ENCODE measurements at regions not wholly inside any gene's neighbourhood (a gene's known extent, or its start where the extent isn't known, plus 50 kb on each side); places are given as distances from the start of the nearest gene placed in this dataset.
"Not testable (repeated sequence)": the region's sequence is repeated elsewhere in the genome, so short reads cannot be mapped to it uniquely, and the experiment has no call there.

DNA sequence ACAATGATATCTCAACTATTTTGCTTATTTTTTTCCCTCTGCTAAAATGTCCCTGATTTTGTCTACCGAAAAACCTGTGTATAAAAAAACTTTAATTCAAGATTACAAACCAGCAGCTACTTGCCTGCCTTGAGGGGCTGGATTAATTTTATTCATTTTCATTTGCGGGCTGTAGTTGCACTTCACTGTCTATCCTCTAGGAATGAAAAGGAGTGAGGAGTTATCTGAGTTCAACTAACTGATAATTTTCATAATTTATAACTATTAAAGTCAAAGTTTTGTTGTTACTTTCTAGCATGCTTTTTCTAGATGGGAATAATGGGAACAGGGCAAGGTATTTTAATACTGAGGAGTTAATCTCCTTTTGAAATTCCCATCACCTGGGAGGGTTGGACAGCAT, 50.3 kb upstream of the AGTPBP1 start:
- DNase-seq (ENCODE audit: low read depth in 1 of 2, low spot score in 1 of 2); H3K27me3 ChIP-seq (ENCODE audit: insufficient read depth, poor library complexity, severe bottlenecking); H3K4me3 ChIP-seq (replicated peaks; ENCODE audit: insufficient read depth, low read length); H3K27ac ChIP-seq (replicated peaks): not testable (repeated sequence)

DNA sequence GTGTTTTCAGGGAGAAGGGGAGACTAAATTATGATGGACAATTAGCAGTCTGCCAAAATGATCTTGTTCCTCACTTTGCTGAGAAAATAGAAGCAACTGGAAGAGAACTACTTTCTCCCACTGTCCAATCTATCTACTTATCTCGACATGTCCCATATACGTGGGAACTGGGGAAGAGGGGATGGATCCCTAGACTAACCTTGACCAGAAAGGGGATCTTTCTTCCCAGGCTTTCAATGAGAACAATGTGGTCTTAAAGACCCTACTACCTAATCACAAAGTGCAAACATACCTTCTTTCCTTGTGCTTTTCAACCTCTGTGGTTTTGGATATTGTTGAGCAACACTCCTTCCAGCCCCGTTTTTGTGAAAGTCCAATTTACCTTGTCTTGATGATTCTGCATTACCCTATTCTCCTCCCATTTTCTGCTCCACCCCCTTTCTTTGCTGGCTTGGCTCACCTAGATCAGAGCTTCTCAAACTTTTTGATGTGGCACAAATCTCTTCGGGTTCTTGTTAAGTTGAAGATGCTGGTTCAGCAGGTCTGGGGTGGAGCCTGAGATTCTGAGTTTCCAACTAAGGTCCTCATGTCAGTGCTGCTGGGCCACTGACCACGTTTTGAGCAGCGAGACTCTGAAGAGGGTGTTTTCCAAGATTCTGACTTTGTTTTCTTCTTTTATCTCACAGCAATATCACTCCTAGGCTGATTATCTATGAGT, 61.4 kb upstream of the AGTPBP1 start:
- H3K4me3 ChIP-seq (replicated peaks; ENCODE audit: insufficient read depth, low read length); DNase-seq (ENCODE audit: low read depth in 1 of 2, low spot score in 1 of 2); H3K27me3 ChIP-seq (ENCODE audit: insufficient read depth, poor library complexity, severe bottlenecking); H3K27ac ChIP-seq (replicated peaks): not testable (repeated sequence)

GRCh38 chr9:85804847-85805133, 63.0 kb upstream of the AGTPBP1 start:
- not testable (repeated sequence) for DNase-seq (ENCODE audit: low read depth in 1 of 2, low spot score in 1 of 2); H3K27me3 ChIP-seq (ENCODE audit: insufficient read depth, poor library complexity, severe bottlenecking)
- peak overlapping the region; percentile 40; the same call in 1 of the 2 replicates for H3K27ac ChIP-seq (replicated peaks)
- peak overlapping the region; percentile 65 for H3K4me3 ChIP-seq (replicated peaks; ENCODE audit: insufficient read depth, low read length)

DNA sequence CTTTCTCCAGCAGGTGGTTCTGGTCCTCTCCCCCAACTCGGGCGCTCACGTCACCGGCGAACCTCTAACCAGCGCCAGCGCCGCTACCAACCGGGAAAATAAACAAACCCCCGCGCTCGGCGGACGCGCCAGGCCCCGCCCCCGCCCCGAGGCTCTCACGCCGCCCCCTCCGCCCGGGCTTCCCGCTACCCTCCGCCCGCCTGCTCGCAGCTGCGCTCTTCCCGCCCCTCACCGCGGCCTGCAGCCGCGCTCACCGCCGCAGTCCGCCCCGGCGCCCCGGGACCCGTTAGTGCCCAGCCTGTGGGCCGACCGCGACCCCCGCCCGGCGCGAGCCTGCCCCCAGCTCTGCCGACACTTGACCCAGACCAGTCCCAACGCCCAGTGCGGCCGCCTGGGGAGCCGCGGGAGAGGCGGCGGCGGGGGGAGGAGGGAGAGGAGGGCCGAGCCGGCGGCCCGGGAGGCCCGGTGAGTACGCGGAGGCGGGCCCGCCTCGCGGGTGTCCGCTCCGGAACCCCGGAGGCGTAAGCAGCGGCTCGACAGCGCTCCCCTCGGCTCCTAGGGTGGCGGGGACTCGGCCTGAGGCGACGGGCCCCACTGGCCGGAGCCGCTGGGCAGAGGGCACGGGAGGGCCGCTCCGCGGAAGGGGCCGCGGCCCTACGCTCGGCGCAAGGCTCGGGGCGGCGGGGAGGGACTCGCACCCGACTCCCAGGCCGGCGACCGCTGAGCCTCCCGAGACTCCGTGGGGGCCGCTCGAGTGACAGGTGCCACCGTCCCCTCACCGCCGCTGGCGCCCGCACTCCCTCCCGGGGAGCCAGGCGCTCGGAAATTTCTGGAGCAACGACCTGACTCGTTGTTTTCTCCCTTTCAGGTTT, 63.6 kb upstream of the AGTPBP1 start:
- peak; percentile 51 to 77 for DNase-seq (ENCODE audit: low read depth in 1 of 2, low spot score in 1 of 2)
- Histone ChIP-seq H3K4me3 (replicated peaks; ENCODE audit: insufficient read depth, low read length) (peak overlapping the region; percentile 65), H3K27ac (replicated peaks) (peak overlapping the region; percentile 44)
- H3K27me3 ChIP-seq (ENCODE audit: insufficient read depth, poor library complexity, severe bottlenecking), result not testable (repeated sequence)
- TF ChIP-seq POLR2AphosphoS5 (IDR thresholded peaks at IDR 0.05; ENCODE audit: low read depth), result peak; percentile 19; the same call in 1 of the 2 replicates

DNA sequence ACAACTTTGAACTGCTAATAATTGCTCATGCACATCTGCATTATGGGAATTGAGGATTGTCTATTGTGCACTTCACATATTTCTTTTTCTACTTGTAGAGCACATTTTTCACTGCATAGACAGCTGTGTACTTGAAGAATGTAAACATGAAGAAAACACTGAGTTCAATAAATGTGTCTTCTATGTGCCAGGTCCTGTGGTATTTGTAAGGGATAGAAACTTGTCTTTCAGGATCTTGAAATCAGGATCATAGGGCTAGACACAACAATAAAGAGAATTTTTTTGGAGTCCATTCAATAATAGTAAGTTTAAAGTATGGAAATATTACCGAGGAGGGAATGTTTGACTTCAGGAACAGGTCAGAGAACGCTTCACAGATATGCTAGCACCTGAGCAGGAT, 66.6 kb upstream of the AGTPBP1 start:
- not testable (repeated sequence) for H3K4me3 ChIP-seq (replicated peaks; ENCODE audit: insufficient read depth, low read length); H3K27ac ChIP-seq (replicated peaks); DNase-seq (ENCODE audit: low read depth in 1 of 2, low spot score in 1 of 2); H3K27me3 ChIP-seq (ENCODE audit: insufficient read depth, poor library complexity, severe bottlenecking)

- DNase-seq (ENCODE audit: low read depth in 1 of 2, low spot score in 1 of 2); H3K27ac ChIP-seq (replicated peaks); H3K4me3 ChIP-seq (replicated peaks; ENCODE audit: insufficient read depth, low read length); H3K27me3 ChIP-seq (ENCODE audit: insufficient read depth, poor library complexity, severe bottlenecking): not testable (repeated sequence)
Measured at GRCh38 chr9:85813388-85813787, 71.6 kb upstream of the AGTPBP1 start.

GRCh38 chr9:85814800-85815199, 73.0 kb upstream of the AGTPBP1 start:
- H3K27me3 ChIP-seq (ENCODE audit: insufficient read depth, poor library complexity, severe bottlenecking); H3K4me3 ChIP-seq (replicated peaks; ENCODE audit: insufficient read depth, low read length); H3K27ac ChIP-seq (replicated peaks): not testable (repeated sequence)
- peak; percentile 65; the same call in 1 of the 2 replicates for TF ChIP-seq SPI1 (IDR thresholded peaks at IDR 0.05; ENCODE audit: borderline replicate concordance, low read depth)
- peak in 1 of 2 experiments; percentile 11 for DNase-seq (ENCODE audit: low read depth in 1 of 2, low spot score in 1 of 2)

DNA sequence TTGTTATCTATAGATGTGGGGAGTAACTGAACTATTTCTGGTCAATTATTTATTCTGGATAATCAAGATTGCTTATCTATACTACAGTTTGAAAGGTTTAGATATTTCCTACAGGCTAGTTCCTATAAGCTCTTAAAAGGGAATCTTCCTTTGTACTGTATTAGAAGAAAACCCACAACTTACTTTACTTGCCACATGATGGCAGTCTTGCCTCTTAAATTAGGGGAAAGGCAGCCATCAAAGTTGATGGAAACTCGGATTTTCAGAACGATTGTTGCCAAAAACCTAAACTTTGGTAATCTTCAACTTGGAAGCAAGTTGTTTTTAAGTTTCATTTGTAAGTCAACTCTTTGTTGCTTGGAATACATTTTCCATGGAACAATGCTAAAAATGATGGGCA, 77.2 kb upstream of the AGTPBP1 start:
- not testable (repeated sequence) for H3K4me3 ChIP-seq (replicated peaks; ENCODE audit: insufficient read depth, low read length)

GRCh38 chr9:85820598-85820997, 78.8 kb upstream of the AGTPBP1 start:
- H3K27me3 ChIP-seq (ENCODE audit: insufficient read depth, poor library complexity, severe bottlenecking); DNase-seq (ENCODE audit: low read depth in 1 of 2, low spot score in 1 of 2): not testable (repeated sequence)

More for the DNA sequence above, 77.2 kb upstream of the AGTPBP1 start:
- H3K27me3 ChIP-seq (ENCODE audit: insufficient read depth, poor library complexity, severe bottlenecking); H3K27ac ChIP-seq (replicated peaks): not testable (repeated sequence)
- peak in 1 of 2 experiments; percentile 45 for DNase-seq (ENCODE audit: low read depth in 1 of 2, low spot score in 1 of 2)

GRCh38 chr9:85824949-85825348, 83.2 kb upstream of the AGTPBP1 start:
- H3K27me3 ChIP-seq (ENCODE audit: insufficient read depth, poor library complexity, severe bottlenecking); H3K27ac ChIP-seq (replicated peaks); DNase-seq (ENCODE audit: low read depth in 1 of 2, low spot score in 1 of 2); H3K4me3 ChIP-seq (replicated peaks; ENCODE audit: insufficient read depth, low read length): not testable (repeated sequence)

More at GRCh38 chr9:85820598-85820997, 78.8 kb upstream of the AGTPBP1 start:
- not testable (repeated sequence) for H3K4me3 ChIP-seq (replicated peaks; ENCODE audit: insufficient read depth, low read length); H3K27ac ChIP-seq (replicated peaks)

GRCh38 chr9:85834591-85834990, 92.8 kb upstream of the AGTPBP1 start:
- H3K27me3 ChIP-seq (ENCODE audit: insufficient read depth, poor library complexity, severe bottlenecking); H3K4me3 ChIP-seq (replicated peaks; ENCODE audit: insufficient read depth, low read length); H3K27ac ChIP-seq (replicated peaks); DNase-seq (ENCODE audit: low read depth in 1 of 2, low spot score in 1 of 2): not testable (repeated sequence)

- H3K27me3 ChIP-seq (ENCODE audit: insufficient read depth, poor library complexity, severe bottlenecking); H3K4me3 ChIP-seq (replicated peaks; ENCODE audit: insufficient read depth, low read length); DNase-seq (ENCODE audit: low read depth in 1 of 2, low spot score in 1 of 2); H3K27ac ChIP-seq (replicated peaks): not testable (repeated sequence)
Measured at GRCh38 chr9:85843949-85844348, 97.0 kb upstream of the NAA35 start.

GRCh38 chr9:85847782-85848181, 93.2 kb upstream of the NAA35 start:
- not testable (repeated sequence) for H3K27ac ChIP-seq (replicated peaks); H3K27me3 ChIP-seq (ENCODE audit: insufficient read depth, poor library complexity, severe bottlenecking); DNase-seq (ENCODE audit: low read depth in 1 of 2, low spot score in 1 of 2); H3K4me3 ChIP-seq (replicated peaks; ENCODE audit: insufficient read depth, low read length)

Data from HL-60 (cell line).